Osteoblast (primary cell): ENCODE measurements at regions not wholly inside any gene's neighbourhood (a gene's known extent, or its start where the extent isn't known, plus 50 kb on each side); places are given as distances from the start of the nearest gene placed in this dataset.

ENCODE experiments used
- DNase-seq: peaks from one replicate; pipeline ENCODE4 v3.0.0; 2011; ENCODE audit warnings: low spot score, mixed read lengths; ENCODE audit not compliant: insufficient read length; ENCODE audit errors: missing footprints
- H2AFZ ChIP-seq: 2 replicates; pipeline ENCODE4 v1.6.0; 2011; ENCODE audit warnings: mild to moderate bottlenecking, low read length
- H3K27ac ChIP-seq: 2 replicates; pipeline ENCODE4 v1.5.1; 2011; ENCODE audit warnings: mild to moderate bottlenecking, low read depth, low read length, moderate library complexity
- H3K27me3 ChIP-seq: 2 replicates; pipeline ENCODE4 v1.6.0; 2012; ENCODE audit warnings: mild to moderate bottlenecking, control low read depth, inconsistent platforms, low read length, moderate library complexity; ENCODE audit not compliant: insufficient read depth
- H3K36me3 ChIP-seq: 2 replicates; pipeline ENCODE4 v1.5.1; 2011; ENCODE audit warnings: mild to moderate bottlenecking, low read length, control low read depth, moderate library complexity; ENCODE audit not compliant: insufficient read depth
- H3K4me1 ChIP-seq: 2 replicates; pipeline ENCODE4 v1.5.1; 2011; ENCODE audit warnings: mild to moderate bottlenecking, low read length, control low read depth, moderate library complexity; ENCODE audit not compliant: insufficient read depth
- H3K4me2 ChIP-seq: 2 replicates; pipeline ENCODE4 v1.6.0; 2011; ENCODE audit warnings: mild to moderate bottlenecking, low read length; ENCODE audit not compliant: insufficient read depth
- H3K4me3 ChIP-seq: fragments of 200-600 bp; sonication (generic); 3 replicates; pipeline ENCODE4 v1.5.1; 2012; ENCODE audit warnings: mild to moderate bottlenecking, low read length, inconsistent platforms; ENCODE audit not compliant: insufficient read depth
- H3K79me2 ChIP-seq: 2 replicates; pipeline ENCODE4 v1.6.0; 2012; ENCODE audit warnings: mild to moderate bottlenecking, low read length, control low read depth, inconsistent platforms; ENCODE audit not compliant: insufficient read depth
- H3K9me3 ChIP-seq: 2 replicates; pipeline ENCODE4 v1.5.1; 2011; ENCODE audit warnings: low read depth, low read length, control low read depth
- H4K20me1 ChIP-seq: 2 replicates; pipeline ENCODE4 v1.6.0; 2012; ENCODE audit warnings: mild to moderate bottlenecking, low read length, control low read depth; ENCODE audit not compliant: insufficient read depth
- TF ChIP-seq, protein P1 (sequence below): IDR thresholded peaks from 2 replicates; pipeline ENCODE4 v1.5.1; 2011; ENCODE audit warnings: mild to moderate bottlenecking, low read depth, low read length, moderate library complexity; ENCODE audit errors: extremely low read depth

DNA sequence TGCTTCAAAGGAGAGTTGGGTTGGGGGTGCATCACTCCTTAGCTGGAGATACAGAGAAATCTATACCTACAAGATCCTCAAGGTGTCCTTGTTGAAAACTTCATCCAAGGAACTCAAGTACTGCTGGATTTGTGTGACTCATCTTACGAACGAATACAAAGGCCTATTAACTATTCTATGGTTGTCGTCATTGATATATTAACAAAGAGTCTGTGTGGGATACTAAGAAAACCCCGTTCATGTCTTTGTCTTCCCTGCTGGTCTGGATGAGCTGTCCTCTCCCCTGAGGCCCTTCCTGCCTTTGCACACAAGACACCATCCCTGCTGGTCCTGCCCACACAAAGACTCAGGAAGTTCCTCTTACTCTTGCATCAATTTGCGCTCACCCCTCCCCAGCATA lies 54.9 kb upstream of the IRF2 start:
- Histone ChIP-seq H3K4me2 (no peak overlapping the region), H3K4me3 (no peak overlapping the region), H3K4me1 (peaks cover under 1% of the 10 kb centered on the region), H2AFZ (no peak overlapping the region), H3K79me2 (peaks cover 3% of the 10 kb centered on the region), H3K9me3 (no peaks in the 10 kb centered on the region), H3K36me3 (no peaks in the 10 kb centered on the region), H3K27me3 (no peaks in the 10 kb centered on the region), H4K20me1 (no peaks in the 10 kb centered on the region), H3K27ac (no peak overlapping the region)
- DNase-seq = no peak
- TF ChIP-seq, protein P1, sequence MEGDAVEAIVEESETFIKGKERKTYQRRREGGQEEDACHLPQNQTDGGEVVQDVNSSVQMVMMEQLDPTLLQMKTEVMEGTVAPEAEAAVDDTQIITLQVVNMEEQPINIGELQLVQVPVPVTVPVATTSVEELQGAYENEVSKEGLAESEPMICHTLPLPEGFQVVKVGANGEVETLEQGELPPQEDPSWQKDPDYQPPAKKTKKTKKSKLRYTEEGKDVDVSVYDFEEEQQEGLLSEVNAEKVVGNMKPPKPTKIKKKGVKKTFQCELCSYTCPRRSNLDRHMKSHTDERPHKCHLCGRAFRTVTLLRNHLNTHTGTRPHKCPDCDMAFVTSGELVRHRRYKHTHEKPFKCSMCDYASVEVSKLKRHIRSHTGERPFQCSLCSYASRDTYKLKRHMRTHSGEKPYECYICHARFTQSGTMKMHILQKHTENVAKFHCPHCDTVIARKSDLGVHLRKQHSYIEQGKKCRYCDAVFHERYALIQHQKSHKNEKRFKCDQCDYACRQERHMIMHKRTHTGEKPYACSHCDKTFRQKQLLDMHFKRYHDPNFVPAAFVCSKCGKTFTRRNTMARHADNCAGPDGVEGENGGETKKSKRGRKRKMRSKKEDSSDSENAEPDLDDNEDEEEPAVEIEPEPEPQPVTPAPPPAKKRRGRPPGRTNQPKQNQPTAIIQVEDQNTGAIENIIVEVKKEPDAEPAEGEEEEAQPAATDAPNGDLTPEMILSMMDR = no peak

GRCh38 chr4:184528713-184529112 lies 54.4 kb upstream of the IRF2 start:
- no peaks in the 10 kb centered on the region for H3K36me3 ChIP-seq
- peaks cover 3% of the 10 kb centered on the region for H3K79me2 ChIP-seq
- no peaks in the 10 kb centered on the region for H3K9me3 ChIP-seq
- H3K4me3 ChIP-seq = no peak overlapping the region
- TF ChIP-seq, protein P1 = no peak
- no peak overlapping the region for H2AFZ ChIP-seq
- H3K27me3 ChIP-seq = no peaks in the 10 kb centered on the region
- H3K4me2 ChIP-seq = no peak overlapping the region
- H3K4me1 ChIP-seq = no peaks in the 10 kb centered on the region
- no peak overlapping the region for H3K27ac ChIP-seq
- no peak for DNase-seq
- no peaks in the 10 kb centered on the region for H4K20me1 ChIP-seq

DNA sequence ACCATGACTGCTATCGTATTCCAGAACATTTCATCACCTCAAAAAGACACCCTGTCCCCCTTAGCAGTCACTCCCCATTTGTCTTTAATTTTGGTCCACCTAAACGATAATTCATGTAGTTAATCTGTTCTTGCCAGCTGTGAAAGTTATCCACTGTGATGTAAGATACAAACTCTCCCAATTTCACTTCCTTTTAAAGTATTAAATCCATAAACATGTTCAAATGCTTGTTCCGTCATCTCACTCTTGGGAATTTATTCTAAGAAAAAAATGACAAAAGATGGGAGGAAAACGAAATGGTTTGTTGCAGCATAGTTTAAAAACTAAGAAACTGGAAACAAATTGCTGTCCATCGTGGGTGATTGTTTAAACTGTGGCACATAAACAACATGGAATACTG lies 53.7 kb upstream of the IRF2 start:
- no peaks in the 10 kb centered on the region for H3K9me3 ChIP-seq

DNA sequence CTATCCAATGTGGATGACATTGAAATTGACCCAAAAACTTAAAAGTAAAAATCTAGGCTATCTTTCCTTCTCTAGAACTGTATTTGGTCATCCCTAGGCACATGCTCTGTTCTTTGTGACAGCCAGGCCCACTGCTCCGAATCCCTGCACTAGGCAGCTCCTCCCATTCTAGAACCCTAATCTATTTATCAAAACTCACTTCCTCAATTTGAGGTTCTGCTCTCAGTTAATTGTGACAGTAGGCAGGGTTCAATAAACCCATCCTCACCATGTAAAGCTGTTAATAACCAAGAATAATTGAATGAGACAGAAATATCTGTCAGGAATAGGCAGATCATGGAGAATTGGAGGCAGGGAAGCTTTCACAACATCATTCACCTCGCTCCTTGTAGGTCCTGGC lies 51.9 kb upstream of the IRF2 start:
- Histone ChIP-seq H2AFZ (no peak overlapping the region), H3K4me1 (no peaks in the 10 kb centered on the region), H3K27me3 (peaks cover 10% of the 10 kb centered on the region), H3K4me3 (no peak overlapping the region), H4K20me1 (no peaks in the 10 kb centered on the region), H3K9me3 (no peaks in the 10 kb centered on the region), H3K4me2 (no peak overlapping the region), H3K79me2 (no peaks in the 10 kb centered on the region), H3K27ac (no peak overlapping the region), H3K36me3 (no peaks in the 10 kb centered on the region)
- TF ChIP-seq, protein P1 = no peak
- no peak for DNase-seq

More for the DNA sequence above, 53.7 kb upstream of the IRF2 start:
- H3K4me1 ChIP-seq = no peaks in the 10 kb centered on the region
- H3K27ac ChIP-seq = no peak overlapping the region
- no peak for DNase-seq
- no peaks in the 10 kb centered on the region for H3K79me2 ChIP-seq
- no peaks in the 10 kb centered on the region for H4K20me1 ChIP-seq
- H3K4me3 ChIP-seq = no peak overlapping the region
- H3K4me2 ChIP-seq = no peak overlapping the region
- TF ChIP-seq, protein P1 = no peak
- H3K36me3 ChIP-seq = no peaks in the 10 kb centered on the region
- H3K27me3 ChIP-seq = no peaks in the 10 kb centered on the region
- H2AFZ ChIP-seq = no peak overlapping the region
